ENCODE measurements at regions not wholly inside any gene's neighbourhood (a gene's known extent, or its start where the extent isn't known, plus 50 kb on each side); places are given as distances from the start of the nearest gene placed in this dataset.
"Not testable (repeated sequence)": the region's sequence is repeated elsewhere in the genome, so short reads cannot be mapped to it uniquely, and the experiment has no call there.

DNA sequence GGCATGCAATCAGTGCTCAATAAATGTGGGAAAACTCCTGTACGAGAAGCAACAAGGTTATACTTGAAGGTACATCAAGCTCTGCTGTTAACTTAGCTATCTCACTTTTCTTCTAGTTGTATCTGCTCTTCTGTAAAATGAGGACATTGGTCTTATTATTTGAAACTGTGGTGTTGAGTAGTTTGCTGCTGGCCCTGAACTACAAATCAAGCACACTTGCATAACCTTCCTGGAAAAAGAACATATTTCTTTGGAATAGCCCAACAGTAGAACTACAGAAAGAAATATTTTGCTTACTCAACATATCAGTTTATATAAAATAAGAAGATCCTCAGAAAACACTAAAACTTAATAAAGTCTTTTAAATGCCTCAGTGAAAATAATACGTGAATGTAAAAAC is 203.0 kb downstream of the KCTD12 start:
- Histone ChIP-seq H3K27ac (no peak overlapping the region), H3K4me2 (no peak overlapping the region), H3K27me3 (no peaks in the 10 kb centered on the region), H3K36me3 (no peaks in the 10 kb centered on the region), H3K9ac (no peak overlapping the region), H3K4me1 (no peaks in the 10 kb centered on the region), H3K4me3 (no peak overlapping the region), H4K20me1 (no peaks in the 10 kb centered on the region), H3K9me3 (no peaks in the 10 kb centered on the region)
- no peak for TF ChIP-seq Cebpa-rat (IDR thresholded peaks at IDR 0.05)

DNA sequence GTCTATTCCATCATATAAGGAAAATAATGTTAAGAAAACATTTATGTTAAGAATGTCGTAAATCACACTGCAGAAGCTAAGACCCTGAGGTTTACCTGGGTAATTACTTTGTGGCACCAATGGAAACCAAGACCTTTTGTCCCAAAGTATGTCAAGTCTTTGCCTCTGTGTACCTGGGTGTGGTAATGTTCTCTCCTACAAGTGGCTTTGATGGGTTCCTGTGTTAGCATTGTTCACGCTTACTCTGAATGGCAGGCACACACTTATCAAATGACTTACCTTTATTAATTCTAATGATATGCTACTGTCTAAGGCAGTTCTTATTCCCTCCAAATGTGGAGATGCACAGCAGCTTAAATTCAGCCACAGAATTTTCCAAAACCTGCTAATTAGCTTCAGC is 206.1 kb downstream of the KCTD12 start:
- no peaks in the 10 kb centered on the region for H3K27me3 ChIP-seq
- no peaks in the 10 kb centered on the region for H3K36me3 ChIP-seq
- H3K4me2 ChIP-seq: no peak overlapping the region
- no peak overlapping the region for H3K9ac ChIP-seq
- no peak overlapping the region for H3K4me3 ChIP-seq
- H4K20me1 ChIP-seq: no peaks in the 10 kb centered on the region
- H3K27ac ChIP-seq: no peak overlapping the region
- TF ChIP-seq Cebpa-rat (IDR thresholded peaks at IDR 0.05): no peak
- no peaks in the 10 kb centered on the region for H3K4me1 ChIP-seq
- H3K9me3 ChIP-seq: no peaks in the 10 kb centered on the region

DNA sequence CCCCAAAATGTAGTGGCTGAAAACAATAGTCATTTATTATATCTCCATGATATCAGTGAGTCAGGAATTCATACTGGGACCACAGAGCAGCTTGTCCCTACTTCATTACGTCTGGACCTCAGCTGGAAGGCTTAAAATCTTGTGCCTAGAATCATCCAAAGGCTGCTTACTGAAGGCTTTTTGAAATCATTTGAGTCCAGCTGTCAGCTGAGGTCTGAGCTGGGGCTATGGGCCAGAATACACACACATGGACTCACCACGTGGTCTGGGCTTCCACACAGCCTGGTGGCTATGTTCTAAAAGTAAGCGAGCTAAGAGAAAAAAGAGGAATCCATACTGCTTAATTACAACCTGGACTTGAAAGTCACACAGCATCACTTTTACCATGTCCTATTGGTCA is 209.2 kb downstream of the KCTD12 start:
- H3K4me2 ChIP-seq: no peak overlapping the region
- H3K9me3 ChIP-seq: no peaks in the 10 kb centered on the region
- H3K4me3 ChIP-seq: no peak overlapping the region
- no peaks in the 10 kb centered on the region for H3K36me3 ChIP-seq
- no peaks in the 10 kb centered on the region for H3K4me1 ChIP-seq
- no peaks in the 10 kb centered on the region for H3K27me3 ChIP-seq
- no peak overlapping the region for H3K27ac ChIP-seq
- H3K9ac ChIP-seq: no peak overlapping the region
- TF ChIP-seq Cebpa-rat (IDR thresholded peaks at IDR 0.05): no peak
- no peaks in the 10 kb centered on the region for H4K20me1 ChIP-seq

DNA sequence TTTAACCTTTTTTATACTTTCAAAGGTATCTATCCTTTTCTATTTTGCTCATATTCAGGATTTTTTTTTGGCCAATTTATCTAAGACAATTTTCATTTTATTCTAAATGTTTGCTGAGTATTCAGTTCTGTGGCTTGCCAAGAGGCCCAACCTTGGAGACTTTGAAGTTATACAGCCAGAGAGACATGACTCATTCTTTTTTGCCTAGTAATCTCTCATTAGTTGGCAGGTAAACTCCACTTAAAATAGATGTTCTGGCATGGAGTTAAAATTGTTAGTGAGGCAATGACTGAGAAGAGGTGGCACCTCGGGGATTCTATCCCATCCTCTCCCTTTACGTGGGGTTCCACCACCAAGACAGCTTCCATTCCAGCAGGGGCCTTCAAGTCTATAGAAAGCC is 213.8 kb downstream of the KCTD12 start:
- no peaks in the 10 kb centered on the region for H3K4me1 ChIP-seq
- no peak overlapping the region for H3K4me3 ChIP-seq
- H3K27me3 ChIP-seq: no peaks in the 10 kb centered on the region
- no peak overlapping the region for H3K4me2 ChIP-seq
- H3K9me3 ChIP-seq: no peaks in the 10 kb centered on the region
- H4K20me1 ChIP-seq: no peaks in the 10 kb centered on the region
- no peak overlapping the region for H3K27ac ChIP-seq
- H3K36me3 ChIP-seq: no peaks in the 10 kb centered on the region
- TF ChIP-seq Cebpa-rat (IDR thresholded peaks at IDR 0.05): no peak
- H3K9ac ChIP-seq: no peak overlapping the region

DNA sequence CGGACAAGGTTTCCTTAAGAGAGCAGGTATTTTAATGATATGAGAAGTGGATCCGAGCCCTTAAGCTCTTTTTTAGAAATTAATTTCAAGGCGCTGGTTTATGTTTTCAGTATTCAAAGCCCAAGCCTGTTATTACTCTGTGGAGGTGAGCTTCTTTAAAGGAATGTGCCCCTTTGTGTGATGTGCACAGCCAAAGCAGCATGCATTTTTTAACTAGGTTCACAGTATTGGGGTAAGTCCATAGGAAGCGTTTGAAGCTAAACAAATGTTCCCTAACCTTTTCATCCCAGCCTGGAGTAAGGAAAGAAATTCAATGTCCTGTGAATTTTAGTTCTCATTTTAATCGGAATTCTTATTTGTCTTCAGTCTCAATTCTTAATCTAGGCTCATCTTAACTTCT is 217.5 kb downstream of the KCTD12 start:
- no peak for TF ChIP-seq Cebpa-rat (IDR thresholded peaks at IDR 0.05)
- Histone ChIP-seq H3K9ac (no peak overlapping the region), H3K4me1 (no peaks in the 10 kb centered on the region), H3K36me3 (no peaks in the 10 kb centered on the region), H3K4me3 (no peak overlapping the region), H4K20me1 (no peaks in the 10 kb centered on the region), H3K27me3 (no peaks in the 10 kb centered on the region), H3K9me3 (no peaks in the 10 kb centered on the region), H3K27ac (no peak overlapping the region), H3K4me2 (no peak overlapping the region)

DNA sequence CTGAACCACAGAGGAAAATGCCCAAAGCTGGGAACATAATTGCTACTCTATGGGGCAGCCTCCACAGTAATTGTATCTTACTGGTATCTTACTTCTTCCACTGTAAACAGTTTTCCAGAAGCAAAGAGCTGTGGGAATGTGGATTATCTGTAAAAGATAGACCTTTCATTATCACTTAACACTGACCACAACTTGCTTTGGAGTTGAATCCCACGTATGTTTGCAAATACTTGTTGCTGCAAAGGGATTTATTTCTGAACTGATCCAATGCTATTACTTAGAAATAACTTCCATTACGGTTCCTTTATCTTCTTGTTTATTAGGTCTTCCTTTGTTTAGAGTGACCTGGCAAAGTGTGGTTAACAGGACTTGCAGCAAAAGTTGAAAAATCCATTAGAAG is 218.1 kb downstream of the KCTD12 start:
- no peaks in the 10 kb centered on the region for H3K4me1 ChIP-seq
- no peak overlapping the region for H3K9ac ChIP-seq
- no peak overlapping the region for H3K27ac ChIP-seq
- H3K27me3 ChIP-seq: no peaks in the 10 kb centered on the region
- no peaks in the 10 kb centered on the region for H3K36me3 ChIP-seq
- TF ChIP-seq Cebpa-rat (IDR thresholded peaks at IDR 0.05): no peak
- H3K4me3 ChIP-seq: no peak overlapping the region
- H4K20me1 ChIP-seq: no peaks in the 10 kb centered on the region
- H3K9me3 ChIP-seq: no peaks in the 10 kb centered on the region
- no peak overlapping the region for H3K4me2 ChIP-seq

DNA sequence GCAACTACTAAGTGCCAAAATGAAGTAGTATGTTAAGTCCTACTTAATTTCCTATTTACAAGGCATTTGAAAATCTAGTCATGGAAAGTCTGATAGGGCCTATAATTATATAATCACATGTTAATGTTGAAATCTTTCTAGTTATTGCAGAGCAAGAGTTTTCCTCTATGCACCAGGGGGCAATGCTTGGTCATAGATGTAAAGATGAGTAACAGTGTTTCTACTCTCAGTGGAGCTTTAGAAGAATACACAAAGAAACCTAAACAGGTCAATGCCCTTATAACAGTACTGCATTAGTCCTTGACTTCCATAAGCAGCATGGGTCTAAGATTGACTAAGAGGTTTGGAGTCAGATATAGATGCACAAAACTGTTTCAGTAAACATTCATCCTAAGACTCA is 218.7 kb downstream of the KCTD12 start:
- Histone ChIP-seq H3K4me3 (no peak overlapping the region), H3K36me3 (no peaks in the 10 kb centered on the region), H3K9me3 (no peaks in the 10 kb centered on the region), H3K27ac (no peak overlapping the region), H3K4me2 (no peak overlapping the region), H3K27me3 (no peaks in the 10 kb centered on the region), H3K4me1 (no peaks in the 10 kb centered on the region), H3K9ac (no peak overlapping the region), H4K20me1 (no peaks in the 10 kb centered on the region)
- TF ChIP-seq Cebpa-rat (IDR thresholded peaks at IDR 0.05): no peak

DNA sequence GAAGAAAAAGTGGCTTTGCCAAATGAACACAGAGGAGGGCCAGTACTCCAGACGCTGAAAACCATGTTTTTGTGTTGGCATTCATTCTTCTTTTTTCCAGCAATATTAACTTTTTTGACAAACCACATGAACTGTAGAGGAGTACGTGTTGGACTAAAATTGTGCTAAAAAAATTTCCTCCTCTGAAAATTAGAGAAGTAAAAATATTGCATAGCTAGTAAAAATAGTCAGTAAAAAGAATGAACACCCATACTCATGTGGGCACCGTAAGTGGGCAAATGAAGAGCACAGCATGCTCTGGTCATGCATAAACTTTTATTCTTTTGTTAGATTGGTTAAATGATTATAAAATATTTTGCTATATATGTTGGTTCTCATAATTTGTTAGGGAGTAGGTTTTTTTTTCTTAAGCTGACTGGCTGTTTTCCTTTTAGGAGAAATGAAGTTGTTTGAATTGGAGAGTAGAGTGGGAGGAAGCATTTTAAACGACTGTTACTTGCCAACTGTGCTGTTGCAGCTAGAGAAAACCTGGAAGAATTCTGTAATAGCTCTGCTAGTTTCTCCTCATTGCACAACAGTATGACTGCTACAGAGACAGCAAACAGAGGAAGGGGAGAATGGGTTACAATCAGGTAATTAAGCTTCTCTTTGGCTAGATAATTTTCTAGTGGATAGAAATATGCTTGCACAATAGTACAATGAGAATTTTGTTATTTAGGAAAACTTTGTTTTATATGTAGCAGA is 222.4 kb downstream of the KCTD12 start:
- Histone ChIP-seq H3K9ac (no peak overlapping the region), H3K4me1 (no peaks in the 10 kb centered on the region), H4K20me1 (no peaks in the 10 kb centered on the region), H3K4me2 (no peak overlapping the region), H3K36me3 (no peaks in the 10 kb centered on the region), H3K27me3 (no peaks in the 10 kb centered on the region), H3K4me3 (no peak overlapping the region), H3K27ac (no peak overlapping the region), H3K9me3 (no peaks in the 10 kb centered on the region)
- TF ChIP-seq Cebpa-rat (IDR thresholded peaks at IDR 0.05): no peak

DNA sequence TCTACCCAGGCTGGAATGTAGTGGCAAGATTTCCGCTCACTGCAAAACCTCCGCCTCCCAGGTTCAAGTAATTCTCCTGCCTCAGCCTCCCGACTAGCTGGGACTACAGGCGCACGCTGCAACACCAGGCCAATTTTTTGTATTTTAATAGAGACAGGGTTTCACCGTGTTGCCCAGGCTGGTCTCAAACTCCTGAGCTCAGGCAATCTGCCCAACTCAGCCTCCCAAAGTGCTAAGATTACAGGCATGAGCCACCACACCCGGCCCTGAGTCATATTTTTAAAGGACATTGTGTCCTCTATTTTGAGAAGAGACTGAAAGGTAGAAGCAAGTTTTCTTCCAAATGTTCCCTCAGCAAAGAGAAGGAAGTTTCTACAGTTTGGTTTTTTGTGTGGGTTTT is 227.1 kb downstream of the KCTD12 start:
- H3K27me3 ChIP-seq, H3K4me1 ChIP-seq, H3K36me3 ChIP-seq, H3K27ac ChIP-seq, H4K20me1 ChIP-seq, H3K9ac ChIP-seq, H3K9me3 ChIP-seq, H3K4me3 ChIP-seq, H3K4me2 ChIP-seq: not testable (repeated sequence)

DNA sequence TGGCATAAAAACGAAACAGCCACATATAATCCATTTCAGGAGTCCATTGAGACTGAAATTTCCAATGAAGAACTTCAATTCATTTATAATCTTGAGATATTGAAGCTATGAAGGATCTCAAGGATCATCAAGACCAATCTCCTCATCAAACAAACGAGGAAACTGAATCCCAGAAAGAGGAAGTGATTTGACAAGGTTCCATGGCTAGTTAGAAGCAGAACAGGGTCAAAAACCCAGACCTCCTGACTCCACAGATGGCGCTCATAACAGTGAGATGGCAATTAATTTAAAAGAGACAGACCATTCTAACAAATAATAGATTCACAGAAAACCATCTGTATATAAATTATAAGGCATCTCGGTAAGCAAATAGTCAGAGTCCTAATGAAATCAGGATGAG is 229.7 kb downstream of the KCTD12 start:
- H3K4me1 ChIP-seq: no peaks in the 10 kb centered on the region
- H3K4me3 ChIP-seq: no peak overlapping the region
- H3K27me3 ChIP-seq: no peaks in the 10 kb centered on the region
- no peaks in the 10 kb centered on the region for H3K9me3 ChIP-seq
- H4K20me1 ChIP-seq: no peaks in the 10 kb centered on the region
- no peak overlapping the region for H3K4me2 ChIP-seq
- no peaks in the 10 kb centered on the region for H3K36me3 ChIP-seq
- no peak overlapping the region for H3K27ac ChIP-seq
- TF ChIP-seq Cebpa-rat (IDR thresholded peaks at IDR 0.05): no peak
- H3K9ac ChIP-seq: no peak overlapping the region

DNA sequence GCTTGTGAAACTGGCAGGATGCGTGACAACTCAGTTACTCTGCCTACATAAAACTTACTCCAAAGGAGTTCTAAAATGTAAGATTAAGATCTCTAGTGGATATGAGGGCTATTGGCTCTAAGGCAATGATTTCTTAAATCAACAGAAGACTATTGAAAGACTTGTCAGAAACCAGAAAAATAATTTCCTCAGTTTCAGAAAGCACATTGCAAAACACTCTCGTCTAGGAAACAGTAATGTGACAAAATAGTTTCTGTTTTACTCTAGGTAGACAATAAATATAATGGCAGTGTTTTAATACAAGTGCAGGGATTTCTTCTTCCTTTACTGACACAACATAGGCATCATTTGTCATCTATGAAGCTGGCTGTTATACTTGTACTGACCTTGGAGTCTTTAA is 230.1 kb downstream of the KCTD12 start:
- Histone ChIP-seq H3K27me3 (no peaks in the 10 kb centered on the region), H3K9me3 (no peaks in the 10 kb centered on the region), H3K27ac (no peak overlapping the region), H3K9ac (no peak overlapping the region), H3K36me3 (no peaks in the 10 kb centered on the region), H4K20me1 (no peaks in the 10 kb centered on the region), H3K4me2 (no peak overlapping the region), H3K4me1 (no peaks in the 10 kb centered on the region), H3K4me3 (no peak overlapping the region)
- no peak for TF ChIP-seq Cebpa-rat (IDR thresholded peaks at IDR 0.05)

Measured in BLaER1 (cell line).